NOMO-1 treated with dmso at 0.1 percent for 144 hours (cell line): ENCODE measurements at regions not wholly inside any gene's neighbourhood (a gene's known extent, or its start where the extent isn't known, plus 50 kb on each side); places are given as distances from the start of the nearest gene placed in this dataset.
"Not testable (repeated sequence)": the region's sequence is repeated elsewhere in the genome, so short reads cannot be mapped to it uniquely, and the experiment has no call there.

ENCODE experiments used
- DNase-seq: peaks from one replicate; lab custom pipeline; 2025; ENCODE audit not compliant: unreplicated experiment; lab: John Stamatoyannopoulos, UW

DNA sequence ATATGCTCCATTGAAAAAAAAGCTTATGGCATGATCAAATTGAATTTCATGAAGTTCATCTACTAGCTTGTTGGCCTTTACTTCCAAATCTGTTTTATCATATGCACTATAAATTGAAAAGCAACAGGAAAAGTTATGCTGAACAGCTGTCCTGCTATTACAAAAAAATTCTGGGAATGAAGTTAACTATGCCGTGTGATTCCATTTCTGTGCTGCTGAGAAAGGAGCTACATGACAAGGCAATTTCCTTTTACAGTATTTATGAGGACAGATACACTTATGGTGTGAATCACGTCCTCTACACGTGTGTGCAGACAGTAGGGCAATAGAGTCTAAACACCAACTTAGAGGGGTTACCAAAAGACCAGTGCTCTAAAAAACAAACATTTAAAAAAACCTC, 426.5 kb upstream of the AKR1E2 start:
- DNase-seq, result no peak

DNA sequence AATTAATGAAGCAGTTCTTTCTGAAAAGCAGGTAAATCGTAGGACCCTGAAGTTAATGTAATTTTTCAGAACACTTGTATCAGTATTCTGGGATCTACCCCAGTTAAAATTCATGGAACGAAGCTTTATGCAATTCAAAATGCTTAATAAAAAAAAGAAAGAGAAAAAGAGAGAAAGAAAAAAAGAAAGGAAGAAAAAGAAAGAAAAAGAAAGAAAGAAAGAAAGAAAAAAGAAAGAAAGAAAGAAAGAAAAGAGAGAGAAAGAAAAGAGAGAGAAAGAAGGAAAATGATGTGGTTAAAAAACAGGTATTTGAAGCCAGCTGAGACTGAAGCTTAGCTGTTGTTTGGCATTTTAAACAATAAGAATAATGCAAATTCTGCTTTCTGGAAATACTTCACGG, 427.4 kb upstream of the AKR1E2 start:
- no peak for DNase-seq

DNA sequence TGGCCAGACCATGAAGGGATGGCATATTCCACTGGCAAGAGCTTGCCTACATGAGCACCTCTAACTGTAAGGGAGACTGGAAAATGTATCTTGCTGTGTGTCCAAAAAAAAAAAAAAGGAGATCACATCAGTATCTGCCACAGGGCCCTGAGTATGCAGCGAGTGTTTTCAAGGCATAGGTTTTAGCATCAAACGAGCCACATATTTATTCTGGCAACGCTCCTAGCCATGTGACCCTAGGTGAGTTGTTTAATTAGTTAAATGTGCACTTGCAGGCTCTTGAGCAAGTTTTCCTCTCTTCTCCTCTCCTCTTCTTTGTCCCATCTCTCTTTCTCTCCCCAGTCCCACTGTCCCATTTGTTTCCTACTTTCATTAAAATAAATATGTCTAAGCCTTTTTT, 428.7 kb upstream of the AKR1E2 start:
- no peak for DNase-seq

DNA sequence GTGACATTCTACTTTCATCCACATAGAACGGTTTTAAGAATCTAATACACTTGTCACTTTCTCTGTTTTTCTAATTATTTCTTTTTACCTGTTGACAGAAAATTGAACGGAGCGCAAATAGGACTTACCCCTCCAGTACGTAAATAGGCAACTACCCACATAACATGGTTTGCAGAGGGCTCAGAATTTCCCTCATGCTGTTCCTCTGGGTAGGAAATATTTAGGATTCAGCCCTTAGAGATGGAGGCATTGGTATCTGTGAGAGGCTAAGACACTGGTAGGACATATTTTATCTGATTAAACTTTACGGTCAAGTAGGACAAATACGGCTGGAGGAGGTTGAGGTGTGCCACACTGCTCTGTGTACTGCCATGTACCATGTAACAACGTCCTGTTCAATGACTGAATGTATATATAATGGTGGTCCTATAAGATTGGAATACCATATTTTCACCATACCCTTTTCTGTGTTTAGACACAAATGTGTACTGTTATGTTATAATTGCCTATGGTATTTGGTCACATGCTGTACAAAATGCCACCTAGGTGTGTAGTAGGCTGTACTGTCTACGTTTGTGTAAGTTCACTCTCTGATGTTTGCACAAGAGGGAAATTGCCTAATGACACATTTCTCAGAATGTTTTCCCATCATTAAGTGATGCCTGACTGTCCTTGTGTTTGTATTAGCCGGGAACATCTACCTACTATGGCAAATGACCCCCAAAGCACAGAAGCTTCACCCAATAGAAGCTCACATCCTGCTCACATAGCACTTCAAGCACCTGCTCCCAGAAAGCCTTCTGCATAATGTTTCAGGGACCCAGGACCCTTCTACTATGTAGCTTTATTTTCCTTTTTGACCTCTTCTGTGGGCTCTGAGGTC, 429.4 kb upstream of the AKR1E2 start:
- DNase-seq, result no peak

DNA sequence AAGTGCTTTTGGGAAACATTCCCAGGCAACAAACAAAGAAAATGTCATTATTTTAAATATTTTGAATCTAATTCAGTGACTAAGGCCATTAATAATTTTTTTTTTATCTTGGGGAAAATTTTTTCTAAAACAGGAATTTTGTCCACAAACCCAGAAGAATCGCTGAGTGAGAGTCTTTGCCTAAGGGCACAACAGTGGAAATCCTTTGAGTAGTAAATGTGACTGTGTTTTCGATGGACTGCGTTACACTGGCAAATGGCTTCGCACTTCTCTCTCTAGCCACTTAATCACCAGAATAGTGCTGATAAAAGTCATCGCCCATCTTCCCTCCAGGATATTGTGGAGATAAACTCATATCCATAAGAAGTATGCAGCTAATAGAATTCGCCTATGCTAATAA, 430.3 kb upstream of the AKR1E2 start:
- no peak for DNase-seq

DNA sequence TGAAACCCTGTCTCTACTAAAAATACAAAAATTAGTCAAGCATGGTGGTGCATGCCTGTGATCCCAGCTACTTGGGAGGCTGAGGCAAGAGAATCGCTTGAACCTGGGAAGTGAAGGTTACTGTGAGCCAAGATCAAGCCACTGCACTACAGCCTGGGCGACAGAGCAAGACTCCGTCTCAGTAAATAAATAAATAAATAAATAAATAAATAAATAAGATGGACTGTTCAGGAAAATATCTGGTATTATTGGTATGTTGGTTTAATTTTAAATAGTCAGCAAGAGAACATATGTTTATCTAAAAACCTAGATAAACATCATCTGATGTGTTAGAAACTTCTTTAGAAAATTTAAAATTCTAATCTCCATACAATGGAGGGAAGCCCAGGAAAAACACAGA, 431.6 kb upstream of the AKR1E2 start:
- not testable (repeated sequence) for DNase-seq

DNA sequence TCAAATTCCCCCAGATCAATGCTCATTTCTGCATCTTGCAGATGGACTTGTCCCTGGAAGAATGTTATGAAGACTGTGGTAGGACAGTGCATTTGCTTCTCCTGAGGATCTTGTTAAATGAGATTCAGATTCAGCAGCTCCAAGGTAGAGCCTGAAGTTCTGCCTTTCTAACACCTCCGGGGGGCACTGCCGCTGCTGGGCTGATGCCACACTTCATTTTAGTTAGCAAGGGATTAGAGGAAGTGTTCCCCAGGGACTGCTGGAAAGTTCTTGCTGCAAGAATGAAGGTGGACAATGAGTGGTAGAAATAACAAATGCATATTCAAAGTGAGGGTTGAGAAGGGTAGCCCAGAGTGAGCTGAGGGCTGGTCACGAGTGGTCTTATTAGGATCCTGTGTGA, 434.3 kb upstream of the AKR1E2 start:
- DNase-seq, result no peak

DNA sequence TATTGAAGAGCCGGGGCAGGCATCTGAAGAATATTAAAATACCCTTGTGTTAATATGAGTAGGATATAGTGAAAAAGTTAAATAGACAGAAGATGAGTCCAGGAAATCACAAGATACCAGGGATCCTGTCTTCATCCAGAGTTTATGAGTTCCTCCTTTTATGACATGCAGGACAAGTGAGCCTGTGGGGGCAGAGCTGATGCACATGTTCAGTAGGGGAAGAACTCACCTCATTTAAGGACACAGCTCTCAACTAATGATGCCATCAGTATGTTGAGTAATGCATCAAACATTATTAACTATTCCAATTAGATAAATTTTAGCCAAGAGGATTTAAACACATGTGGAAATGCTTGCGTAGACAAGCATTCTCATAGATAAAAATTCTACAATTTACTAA, 435.8 kb upstream of the AKR1E2 start:
- DNase-seq, result no peak

DNA sequence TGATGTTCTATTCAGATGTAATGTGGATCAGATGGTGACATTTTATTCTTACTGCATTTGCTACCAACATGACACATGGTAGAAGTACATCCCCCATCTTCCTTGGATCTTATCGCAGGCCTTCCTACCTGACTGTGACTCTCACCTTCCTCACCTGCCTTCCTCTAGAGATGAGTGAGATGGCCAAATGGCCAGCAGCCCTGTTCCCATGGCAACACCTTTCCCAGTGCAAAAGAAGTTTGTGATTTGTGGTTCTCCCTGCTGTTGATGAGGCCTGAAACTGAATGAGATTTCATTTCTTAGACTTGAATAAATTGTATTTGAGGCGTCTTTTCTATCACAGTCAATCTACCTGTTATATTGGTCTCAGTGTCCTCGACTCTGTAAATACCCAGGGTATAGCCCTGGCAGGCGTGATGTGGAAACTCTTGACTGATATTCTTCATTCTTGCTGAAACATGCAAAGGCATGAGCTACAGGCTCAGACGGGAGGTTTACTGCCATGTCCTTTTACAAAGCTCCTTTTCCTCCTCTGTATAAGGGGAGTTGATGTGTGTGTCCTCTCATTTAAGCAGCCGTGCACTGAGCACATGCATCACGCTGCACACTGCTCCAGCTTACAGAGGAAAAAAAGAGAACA, 440.7 kb upstream of the AKR1E2 start:
- no peak for DNase-seq

DNA sequence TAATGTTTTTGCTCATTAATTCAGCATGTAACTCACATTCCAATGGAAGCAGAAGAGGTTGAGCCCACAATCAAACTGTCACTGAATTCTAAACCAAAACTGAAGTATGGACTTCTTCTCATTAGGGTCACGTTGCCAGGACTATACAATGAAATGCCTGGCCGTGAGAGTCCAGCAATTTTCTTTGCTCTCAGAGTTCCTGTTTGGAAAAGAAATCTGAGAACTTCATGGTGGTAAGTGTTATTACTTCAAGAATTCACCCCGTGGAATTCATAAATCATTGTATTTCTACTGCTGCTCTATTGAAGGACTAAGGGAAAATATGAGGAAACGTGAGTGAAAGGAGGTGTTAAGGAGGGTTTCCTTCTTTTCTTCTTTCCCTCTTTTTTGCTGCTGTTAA, 441.8 kb upstream of the AKR1E2 start:
- no peak for DNase-seq

DNA sequence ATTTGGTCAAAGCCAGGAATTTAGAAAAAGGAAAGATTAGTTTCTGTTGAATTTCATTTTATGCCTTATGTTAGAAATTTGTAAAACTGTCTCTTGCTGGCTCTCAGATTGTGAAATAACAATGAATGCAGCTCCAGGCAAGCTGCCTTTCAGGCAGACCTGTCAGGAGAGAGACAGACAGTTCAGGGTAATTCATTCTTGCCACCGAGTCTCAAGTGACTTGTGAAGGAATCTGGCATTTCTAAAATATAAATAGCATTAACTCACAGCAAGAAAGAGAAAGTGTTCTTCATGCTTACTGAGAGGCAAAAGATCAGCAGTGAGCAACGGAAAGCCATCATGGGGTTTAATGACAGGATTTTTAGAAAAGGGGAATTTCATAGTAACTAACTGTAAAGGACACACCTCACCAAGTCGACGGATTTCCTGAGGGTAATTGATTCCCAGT, 442.3 kb upstream of the AKR1E2 start:
- DNase-seq, result no peak

DNA sequence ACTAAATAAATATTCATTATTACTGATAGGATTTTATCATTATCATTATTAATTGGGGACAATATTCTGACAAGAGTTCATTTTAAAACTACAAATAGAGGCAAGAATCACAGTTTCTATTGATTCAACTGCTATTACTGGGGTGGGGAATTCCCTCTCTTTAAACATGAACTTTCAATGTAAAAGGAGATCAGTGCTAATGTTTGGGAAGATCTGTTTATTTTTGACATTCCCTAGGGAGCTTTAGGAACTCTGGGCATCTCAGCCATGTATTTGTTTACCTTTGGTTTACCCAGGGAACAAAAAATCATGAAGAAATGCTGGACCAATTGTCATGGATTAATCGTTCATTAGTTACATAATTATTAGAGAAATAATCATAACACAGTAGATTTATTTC, 443.2 kb upstream of the AKR1E2 start:
- DNase-seq, result no peak

DNA sequence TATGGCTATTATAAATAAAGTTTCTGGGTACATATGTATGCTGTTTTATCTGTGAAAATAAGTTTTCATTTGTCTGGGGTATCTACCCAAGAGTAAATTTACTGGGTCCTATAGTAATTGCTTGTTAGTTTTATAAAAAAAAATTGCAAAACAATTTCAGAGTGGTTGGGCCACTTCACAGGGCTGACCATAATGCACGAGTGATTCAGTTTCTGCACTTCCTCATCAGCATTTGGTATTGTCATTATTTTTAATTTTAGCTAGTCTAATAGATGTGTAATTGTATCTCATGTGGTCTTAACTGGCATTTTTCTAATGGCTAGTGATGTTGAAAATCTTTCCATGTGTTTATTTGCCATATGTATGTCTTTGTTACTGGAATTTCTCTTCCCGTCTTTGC, 452.4 kb upstream of the AKR1E2 start:
- no peak for DNase-seq

DNA sequence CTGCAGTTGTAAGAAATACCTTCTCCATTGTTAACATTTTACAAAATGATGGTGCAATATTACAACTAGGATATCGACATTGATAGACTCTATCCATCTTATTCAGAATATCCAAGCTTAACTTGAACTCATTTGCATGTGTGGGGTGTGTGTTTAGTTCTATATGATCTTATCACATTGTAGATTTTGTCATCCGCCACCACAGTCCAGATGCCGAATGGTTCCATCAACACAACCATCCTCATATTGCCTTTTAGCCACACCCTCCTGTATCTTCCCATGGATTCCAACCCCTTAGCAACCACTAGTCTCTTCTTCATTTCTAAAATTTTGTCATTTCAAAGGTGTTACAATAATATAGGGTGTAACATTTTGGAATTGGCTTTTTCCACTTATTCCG, 452.9 kb upstream of the AKR1E2 start:
- no peak for DNase-seq

DNA sequence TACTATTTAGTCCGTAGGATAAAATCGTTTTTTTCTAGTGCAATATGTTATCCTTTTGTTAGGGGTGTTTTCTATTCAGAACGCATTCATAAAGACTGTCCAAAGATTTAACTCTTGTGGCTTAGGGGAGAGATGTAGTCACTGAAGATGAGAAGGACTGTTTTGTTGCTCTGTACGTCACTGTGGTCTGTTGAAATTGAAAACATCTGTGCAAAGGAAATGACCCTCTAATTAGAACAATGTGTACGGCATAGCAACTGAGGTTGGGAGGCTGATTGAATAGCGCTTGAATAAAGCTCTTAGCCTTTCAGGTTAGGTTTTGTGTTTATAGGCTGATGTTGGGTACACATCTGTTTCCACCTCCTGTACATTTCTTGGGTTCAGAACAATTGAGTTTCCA, 453.4 kb upstream of the AKR1E2 start:
- DNase-seq, result no peak

DNA sequence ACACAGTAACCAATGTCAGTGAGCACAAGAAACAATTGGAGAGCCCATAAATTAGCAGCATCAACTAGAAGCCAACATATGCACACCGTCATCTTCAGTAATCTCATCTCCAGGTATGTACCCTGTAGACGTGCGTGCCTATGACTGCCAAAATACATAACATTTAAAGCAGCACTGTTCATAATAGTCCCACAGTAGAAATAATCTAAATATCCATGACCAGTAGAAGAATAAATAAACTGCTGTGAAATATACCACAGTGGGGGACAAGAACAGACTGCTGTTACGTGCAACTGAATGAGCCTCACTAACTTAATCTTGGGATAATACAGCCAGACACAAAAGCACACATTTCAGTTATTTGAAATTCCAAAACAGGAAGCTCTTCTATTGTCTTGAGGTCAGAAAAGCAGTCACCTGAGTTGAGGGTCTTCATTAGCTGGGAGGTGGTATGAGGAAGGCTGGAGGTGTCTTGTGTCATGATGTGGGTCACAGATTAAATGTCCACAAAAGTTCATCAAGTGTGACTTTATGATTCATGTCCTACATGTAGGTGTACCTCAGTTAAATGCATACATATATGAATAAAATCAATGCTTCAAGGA, 454.2 kb upstream of the AKR1E2 start:
- no peak for DNase-seq

DNA sequence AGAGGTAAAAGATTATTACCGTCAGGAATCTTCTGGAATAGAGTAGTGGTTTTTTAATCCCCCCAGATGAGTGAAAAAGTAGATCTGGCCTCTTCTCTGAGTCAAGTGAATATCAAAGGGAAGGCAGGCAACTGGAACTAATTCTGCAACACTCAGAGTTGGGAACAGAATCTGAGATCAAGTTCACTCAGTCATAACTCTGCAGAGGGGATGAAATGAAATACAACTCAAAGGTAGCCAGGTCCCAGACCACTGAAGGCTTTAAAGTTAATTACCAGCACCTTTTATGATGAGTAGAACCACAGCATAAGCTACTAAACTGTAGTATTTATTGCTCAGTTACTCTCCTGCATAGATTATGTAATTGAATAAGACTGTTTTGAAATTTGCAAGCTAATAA, 455.6 kb upstream of the AKR1E2 start:
- DNase-seq, result no peak

DNA sequence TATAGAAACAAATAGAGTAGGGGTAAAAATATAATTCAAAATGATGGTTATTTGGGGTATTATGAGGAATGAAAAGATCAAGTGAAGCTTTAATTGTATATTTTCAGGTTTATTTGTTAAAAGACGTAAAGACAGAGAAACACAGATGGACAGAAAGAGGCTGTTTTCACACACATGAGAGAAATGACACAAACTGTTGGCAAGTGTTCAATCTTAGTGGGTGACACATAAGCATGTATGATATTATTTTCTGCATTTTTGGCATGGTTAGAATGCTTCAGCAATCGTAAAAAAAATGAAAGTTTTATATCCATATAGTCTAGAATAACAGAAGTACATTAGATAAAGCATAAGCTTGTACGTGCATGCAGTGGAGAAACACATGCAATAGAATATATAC, 464.4 kb upstream of the AKR1E2 start:
- DNase-seq, result no peak

DNA sequence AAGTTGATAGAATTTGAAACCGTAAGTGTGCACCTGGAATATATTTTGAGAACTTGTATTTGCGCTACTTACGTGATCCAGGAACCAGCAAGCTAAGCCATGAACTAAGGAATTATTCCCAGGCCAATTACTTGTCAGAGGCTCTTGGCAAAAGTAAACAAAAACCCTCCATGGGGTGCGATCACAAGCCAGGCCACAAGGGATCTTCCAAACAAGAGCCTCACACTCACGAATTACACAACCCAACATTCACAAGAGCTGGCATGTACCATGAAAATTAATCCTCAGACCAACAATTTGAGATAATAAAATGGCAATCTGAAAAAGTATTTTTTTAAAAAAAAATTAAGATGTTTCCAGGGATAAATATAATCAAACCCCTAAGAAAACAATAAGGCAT, 467.0 kb upstream of the AKR1E2 start:
- DNase-seq, result no peak

DNA sequence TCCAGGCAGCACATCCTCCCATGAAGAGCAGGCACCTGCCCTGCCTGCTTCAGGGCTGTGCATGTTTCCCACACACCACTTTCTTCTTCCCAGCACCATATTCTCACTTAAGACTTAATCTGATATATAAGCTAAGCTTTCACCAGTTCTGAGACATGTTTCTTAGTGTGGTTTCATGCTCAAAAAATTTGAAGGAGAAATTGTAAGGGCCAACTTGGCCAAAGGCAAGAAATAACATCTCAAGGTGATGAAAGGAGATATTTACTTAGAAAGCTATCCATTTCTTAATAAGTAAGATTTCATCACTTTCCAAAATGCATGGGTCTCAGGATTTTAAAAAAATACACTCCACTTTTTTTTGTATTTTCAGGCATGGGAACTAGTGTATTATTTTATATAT, 468.1 kb upstream of the AKR1E2 start:
- no peak for DNase-seq

DNA sequence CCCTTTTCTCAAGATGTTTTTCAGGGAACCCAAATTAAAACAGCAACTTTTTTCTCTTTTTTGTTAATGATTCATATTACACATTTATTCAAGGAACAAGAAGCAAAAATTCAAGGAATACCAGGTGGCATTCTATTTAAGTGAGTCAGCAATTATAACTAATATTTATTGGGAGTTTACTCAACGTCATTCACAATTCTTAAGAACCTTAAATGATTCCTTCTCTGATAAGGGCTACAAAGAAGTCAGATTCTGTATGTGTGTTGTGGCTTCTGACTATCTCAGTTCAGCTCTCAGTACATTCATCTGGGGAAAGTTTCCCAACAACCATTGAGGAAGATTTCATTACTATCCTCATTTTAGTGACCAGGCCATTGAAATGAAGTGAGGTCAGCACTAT, 470.7 kb upstream of the AKR1E2 start:
- DNase-seq, result no peak

DNA sequence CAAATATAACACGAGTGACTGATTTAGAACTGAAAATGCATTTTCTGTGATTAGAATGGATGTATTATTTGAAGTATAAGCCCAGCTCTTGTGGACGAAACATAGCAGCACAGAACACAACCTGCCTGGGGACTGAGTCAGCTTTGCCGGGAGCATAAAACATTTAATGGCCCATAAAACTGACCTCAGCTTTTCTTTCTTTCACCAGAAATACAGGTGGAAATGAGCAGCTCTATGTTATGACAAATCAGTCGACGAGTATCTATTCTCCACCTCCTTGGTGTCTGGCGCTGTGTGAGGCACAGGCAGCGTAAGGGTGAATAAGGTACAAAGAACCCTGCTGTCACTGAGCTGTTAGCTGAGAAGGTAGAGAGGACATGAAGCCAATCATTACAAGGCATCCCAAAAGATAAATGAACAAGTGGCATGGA, 471.6 kb upstream of the AKR1E2 start:
- DNase-seq, result no peak
